HCT116 (cell line): ENCODE measurements at regions not wholly inside any gene's neighbourhood (a gene's known extent, or its start where the extent isn't known, plus 50 kb on each side); places are given as distances from the start of the nearest gene placed in this dataset.

Experiments
- ATAC-seq: fragments of 200-7000 bp; cut with Tn5 transposase; 2 replicates; pipeline ENCODE4 v1.9.1; 2020; ENCODE audit warnings: mild to moderate bottlenecking, moderate library complexity
- BruUV-seq: library from RNA; stranded (reverse); fragments of 400-500 nt; replicated peaks from 2 replicates; lab custom pipeline; 2021; lab: Mats Ljungman, UMichigan
- CTCF ChIA-PET: fragments of 300-600 bp; sonication (Branson Sonifier 250); formaldehyde crosslinking; loops from one replicate; lab custom pipeline; 2021; ENCODE audit warnings: antibody characterized with exemption; lab: Charles Lee
- POLR2A ChIA-PET: fragments of 300-600, 350-600 bp; sonication (Branson Sonifier 250); formaldehyde crosslinking; loops from one replicate; lab custom pipeline; 2021; ENCODE audit warnings: antibody characterized with exemption; lab: Charles Lee
- RAD21 ChIA-PET, 2 experiments: fragments of 300-600 bp; sonication (Branson Sonifier 250); formaldehyde crosslinking; loops; one replicate each; lab custom pipeline; 2023; ENCODE audit warnings: low total read pairs in 2 of 2; ENCODE audit not compliant: uncharacterized antibody in 2 of 2, unreplicated experiment in 2 of 2, low non-redundant PET in 1 of 2; lab: Charles Lee
- DNase-seq: peaks from one replicate; pipeline ENCODE4 v3.0.0-alpha.2; 2010; ENCODE audit warnings: low read depth, low spot score
- H2AFZ ChIP-seq: fragments of 200-600 bp; shearing (Covaris generic), sonication (generic); 2 replicates; pipeline ENCODE4 v1.6.1; 2017; ENCODE audit warnings: low read depth, mixed run types, mixed read lengths, antibody characterized with exemption, low read length; ENCODE audit not compliant: poor library complexity, severe bottlenecking
- H3K27ac ChIP-seq: 2 replicates; pipeline ENCODE4 v1.5.1; 2012; ENCODE audit warnings: low read depth, low read length
- H3K27me3 ChIP-seq: fragments of 200-600 bp; sonication (generic); 2 replicates; pipeline ENCODE4 v1.6.1; 2016; ENCODE audit warnings: mixed run types, low read length, mixed read lengths; ENCODE audit not compliant: insufficient read depth
- H3K36me3 ChIP-seq, 2 experiments: fragments of 200-500 bp in 1 of 2; fragments of 200-600 bp in 1 of 2; sonication (Bioruptor generic) in 1 of 2; sonication (generic) in 1 of 2; 2 replicates each; pipeline versions ENCODE4 v1.5.1 to v1.6.1; 2014 to 2016; ENCODE audit warnings: low read length in 2 of 2, inconsistent platforms in 1 of 2, mixed read lengths in 1 of 2, mixed run types in 1 of 2; ENCODE audit not compliant: insufficient read depth in 2 of 2, control insufficient read depth in 1 of 2
- H3K4me1 ChIP-seq, 2 experiments: fragments of 200-600 bp in 1 of 2; sonication (generic) in 1 of 2; 2 replicates each; pipeline versions ENCODE4 v1.5.1 to v1.6.1; 2012 to 2017; ENCODE audit warnings: low read length in 2 of 2, inconsistent platforms in 1 of 2, mild to moderate bottlenecking in 1 of 2, mixed read lengths in 1 of 2, mixed run types in 1 of 2, moderate library complexity in 1 of 2; ENCODE audit not compliant: insufficient read depth in 2 of 2, control insufficient read depth in 1 of 2
- H3K4me2 ChIP-seq: fragments of 200-600 bp; sonication (generic); 2 replicates; pipeline ENCODE4 v1.6.1; 2017; ENCODE audit warnings: mixed run types, low read length, mixed read lengths
- H3K4me3 ChIP-seq, 2 experiments: fragments of 200-600 bp in 1 of 2; sonication (generic) in 1 of 2; replicated peaks in 1 of 2; 2 replicates each; pipeline ENCODE4 v1.5.1; 2011 to 2016; ENCODE audit warnings: low read length in 2 of 2, control low read depth in 1 of 2, low read depth in 1 of 2, mild to moderate bottlenecking in 1 of 2, mixed read lengths in 1 of 2, mixed run types in 1 of 2
- H3K79me2 ChIP-seq: fragments of 200-600 bp; sonication (generic); 2 replicates; pipeline ENCODE4 v1.6.1; 2017; ENCODE audit warnings: mild to moderate bottlenecking, mixed run types, low read length, moderate library complexity, mixed read lengths; ENCODE audit not compliant: insufficient read depth
- H3K9ac ChIP-seq: fragments of 200-600 bp; sonication (generic); 2 replicates; pipeline ENCODE4 v1.6.1; 2016; ENCODE audit warnings: low read length, mixed read lengths
- H3K9me2 ChIP-seq: fragments of 200-600 bp; sonication (generic), shearing (Covaris generic); 2 replicates; pipeline ENCODE4 v1.6.1; 2017; ENCODE audit warnings: mixed run types, mild to moderate bottlenecking, moderate library complexity; ENCODE audit not compliant: insufficient read depth
- H3K9me3 ChIP-seq, 2 experiments: fragments of 200-500 bp in 1 of 2; fragments of 200-600 bp in 1 of 2; sonication (Bioruptor generic) in 1 of 2; sonication (generic) in 1 of 2; 2 replicates each; pipeline ENCODE4 v1.6.1; 2014 to 2017; ENCODE audit warnings: low read length in 2 of 2, mixed read lengths in 2 of 2, inconsistent platforms in 1 of 2, low read depth in 1 of 2, mild to moderate bottlenecking in 1 of 2, mixed run types in 1 of 2, moderate library complexity in 1 of 2; ENCODE audit not compliant: control insufficient read depth in 1 of 2, insufficient read depth in 1 of 2
- H4K20me1 ChIP-seq: fragments of 200-600 bp; sonication (generic), shearing (Covaris generic); 2 replicates; pipeline ENCODE4 v1.6.1; 2017; ENCODE audit warnings: mixed run types, mild to moderate bottlenecking, moderate library complexity; ENCODE audit not compliant: insufficient read depth
- ATF3 ChIP-seq: IDR thresholded peaks from 2 replicates; pipeline ENCODE4 v1.6.1; 2012
- CBX3 ChIP-seq: IDR thresholded peaks from 2 replicates; pipeline ENCODE4 v1.6.1; 2012; ENCODE audit warnings: low read depth
- CEBPB ChIP-seq: IDR thresholded peaks from 2 replicates; pipeline ENCODE4 v1.6.1; 2012; ENCODE audit warnings: low read depth
- CTCF ChIP-seq, 3 experiments: fragments of 200-600 bp in 1 of 3; sonication (generic) in 1 of 3; IDR thresholded peaks in 2 of 3; conservative IDR thresholded peaks in 1 of 3; 2 replicates each; pipeline ENCODE4 v1.5.1; 2012 to 2017; ENCODE audit warnings: low read depth in 2 of 3, low read length in 2 of 3, antibody characterized with exemption in 1 of 3, borderline replicate concordance in 1 of 3, control low read depth in 1 of 3, mild to moderate bottlenecking in 1 of 3, mixed read lengths in 1 of 3, mixed run types in 1 of 3, moderate library complexity in 1 of 3; ENCODE audit not compliant: insufficient read depth in 1 of 3
- EGR1 ChIP-seq: IDR thresholded peaks from 2 replicates; pipeline ENCODE4 v1.6.1; 2012; ENCODE audit warnings: low read depth
- EZH2 ChIP-seq: fragments of 200-600 bp; sonication (generic); IDR thresholded peaks from 2 replicates; pipeline ENCODE4 v1.6.1; 2017; ENCODE audit warnings: antibody characterized with exemption, mixed run types
- FOSL1 ChIP-seq: IDR thresholded peaks from 2 replicates; pipeline ENCODE4 v1.6.1; 2012; ENCODE audit warnings: low read depth
- MAX ChIP-seq: IDR thresholded peaks from 2 replicates; pipeline ENCODE4 v1.6.1; 2012
- SIN3A ChIP-seq: IDR thresholded peaks from 2 replicates; pipeline ENCODE4 v1.6.1; 2012; ENCODE audit warnings: low read depth
- SRF ChIP-seq: IDR thresholded peaks from 2 replicates; pipeline ENCODE4 v1.6.1; 2012; ENCODE audit warnings: low read depth
- TCF7L2 ChIP-seq: IDR thresholded peaks from 2 replicates; pipeline ENCODE4 v1.7.0; 2011; ENCODE audit warnings: borderline replicate concordance, inconsistent platforms; ENCODE audit not compliant: insufficient read depth, insufficient read length; ENCODE audit errors: extremely low read depth
- YY1 ChIP-seq: IDR thresholded peaks from 2 replicates; pipeline ENCODE4 v1.6.1; 2011; ENCODE audit warnings: low read length, low read depth, moderate library complexity, mild to moderate bottlenecking; ENCODE audit not compliant: insufficient replicate concordance; ENCODE audit errors: extremely low read depth
- ZFX ChIP-seq: fragments of 450-650 bp; IDR thresholded peaks from 2 replicates; pipeline ENCODE4 v1.6.1; 2017
- ZNF274 ChIP-seq: fragments of 200-500 bp; sonication (Bioruptor generic); IDR thresholded peaks from 2 replicates; pipeline ENCODE4 v1.6.1; 2014; ENCODE audit warnings: mild to moderate bottlenecking, low read depth, low read length, inconsistent platforms
- intact Hi-C: fragments of 100-400 bp; cut with micrococcal nuclease; formaldehyde crosslinking; loops from 2 replicates; pipeline ENCODE4 v1.10.0; 2022

GRCh38 chr16:64532117-64532516 lies 589.7 kb downstream of the CDH11 start:
- H3K4me2 ChIP-seq: no peak overlapping the region
- POLR2A ChIA-PET: no interaction called here
- ATAC-seq (no peak), DNase-seq (no peak)
- H2AFZ ChIP-seq: no peak overlapping the region
- no peaks in the 10 kb centered on the region for H4K20me1 ChIP-seq
- H3K9me2 ChIP-seq: no peaks in the 10 kb centered on the region
- CTCF ChIA-PET: no interaction called here
- intact Hi-C loops: no loop called here
- RAD21 ChIA-PET: no interaction called here
- no peak overlapping the region for H3K27ac ChIP-seq
- H3K27me3 ChIP-seq: no peaks in the 10 kb centered on the region
- H3K9me3 ChIP-seq: peaks cover 6 to 33% of the 10 kb centered on the region in 2 experiments; a peak in 2 of 4 replicates
- no peaks in the 10 kb centered on the region for H3K79me2 ChIP-seq
- no peaks in the 10 kb centered on the region for H3K36me3 ChIP-seq
- no peak overlapping the region for H3K4me3 ChIP-seq
- no TSS peak for BruUV-seq
- H3K4me1 ChIP-seq: no peaks in the 10 kb centered on the region
- TF ChIP-seq FOSL1: no peak
- no peak for TF ChIP-seq TCF7L2
- no peak for TF ChIP-seq SIN3A
- TF ChIP-seq, all 23 proteins: peak for 0
- H3K9ac ChIP-seq: no peak overlapping the region

GRCh38 chr16:64531401-64531800 lies 590.5 kb downstream of the CDH11 start:
- H3K9me2 ChIP-seq: no peaks in the 10 kb centered on the region
- TF ChIP-seq FOSL1 (no peak), ZNF274 (no peak), ZFX (no peak), SRF (no peak), SIN3A (no peak), CEBPB (no peak), EZH2 (no peak), MAX (no peak), CTCF (IDR thresholded peaks at IDR 0.05 in 2 of 3, conservative IDR thresholded peaks at IDR 0.05 in 1 of 3; ENCODE audit: borderline replicate concordance in 1 of 3, insufficient read depth in 1 of 3, low read depth in 2 of 3, low read length in 2 of 3) (no peak), ATF3 (no peak), CBX3 (no peak), YY1 (no peak), EGR1 (no peak)
- no peak overlapping the region for H3K27ac ChIP-seq
- no TSS peak for BruUV-seq
- H2AFZ ChIP-seq: no peak overlapping the region
- intact Hi-C loops: no loop called here
- ChIA-PET RAD21 (no interaction called here), POLR2A (no interaction called here), CTCF (no interaction called here)
- no peak for DNase-seq
- no peaks in the 10 kb centered on the region for H3K79me2 ChIP-seq
- H3K4me3 ChIP-seq: no peak overlapping the region
- no peak overlapping the region for H3K4me2 ChIP-seq
- H3K27me3 ChIP-seq: no peaks in the 10 kb centered on the region
- H4K20me1 ChIP-seq: no peaks in the 10 kb centered on the region
- ATAC-seq: no peak
- no peak overlapping the region for H3K9ac ChIP-seq
- H3K36me3 ChIP-seq: no peaks in the 10 kb centered on the region
- H3K9me3 ChIP-seq: peaks cover 6 to 34% of the 10 kb centered on the region in 2 experiments; a peak in 2 of 4 replicates
- H3K4me1 ChIP-seq: no peaks in the 10 kb centered on the region
